Rectal smooth muscle tissue (tissue), 1 donor: ENCODE measurements at regions not wholly inside any gene's neighbourhood (a gene's known extent, or its start where the extent isn't known, plus 50 kb on each side); places are given as distances from the start of the nearest gene placed in this dataset.
A peak's percentile ranks its signal among the peaks of the same experiment; 100 is the strongest.
"Not testable (repeated sequence)": the region's sequence is repeated elsewhere in the genome, so short reads cannot be mapped to it uniquely, and the experiment has no call there.

ENCODE experiments used
- H3K27ac ChIP-seq: one replicate; pipeline ENCODE4 v1.7.0; 2013; ENCODE audit warnings: low read depth, low read length, inconsistent platforms
- H3K27me3 ChIP-seq: one replicate; pipeline ENCODE4 v1.7.0; 2013; ENCODE audit warnings: low read length; ENCODE audit not compliant: control insufficient read depth, insufficient read depth
- H3K36me3 ChIP-seq: one replicate; pipeline ENCODE4 v1.7.0; 2013; ENCODE audit warnings: low read length; ENCODE audit not compliant: control insufficient read depth, insufficient read depth
- H3K4me1 ChIP-seq: one replicate; pipeline ENCODE4 v1.7.0; 2013; ENCODE audit warnings: low read length; ENCODE audit not compliant: control insufficient read depth, insufficient read depth
- H3K4me3 ChIP-seq: one replicate; pipeline ENCODE4 v1.7.0; 2013; ENCODE audit warnings: low read length
- H3K9ac ChIP-seq: one replicate; pipeline ENCODE4 v1.7.0; 2013; ENCODE audit warnings: low read length

GRCh38 chr2:111488451-111488850 lies 367.7 kb downstream of the BCL2L11 start:
- not testable (repeated sequence) for H3K9ac ChIP-seq, H3K27ac ChIP-seq, H3K36me3 ChIP-seq, H3K27me3 ChIP-seq, H3K4me3 ChIP-seq, H3K4me1 ChIP-seq

DNA sequence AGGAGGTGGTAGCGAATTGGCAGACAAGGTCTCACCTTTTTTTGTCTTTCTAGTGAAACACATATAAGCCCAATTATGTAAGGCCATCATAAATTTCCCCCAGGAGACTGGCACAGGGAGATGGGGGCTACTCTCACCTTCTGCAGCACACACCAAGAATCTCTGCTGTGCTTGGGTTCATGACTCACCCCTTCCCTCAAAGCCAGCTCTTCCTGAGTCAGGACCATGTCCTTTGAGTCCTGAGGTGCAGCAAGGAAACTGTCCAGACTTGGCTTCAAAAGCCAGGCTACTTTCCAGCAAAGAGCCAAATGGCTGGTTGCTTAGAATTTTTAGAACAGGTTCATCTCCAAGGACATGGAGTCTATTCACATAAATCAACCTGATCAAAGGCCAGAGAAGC lies 368.7 kb downstream of the BCL2L11 start:
- not testable (repeated sequence) for H3K4me1 ChIP-seq, H3K27ac ChIP-seq, H3K27me3 ChIP-seq, H3K4me3 ChIP-seq, H3K36me3 ChIP-seq, H3K9ac ChIP-seq

GRCh38 chr2:111491181-111491580 lies 370.5 kb downstream of the BCL2L11 start:
- H3K9ac ChIP-seq, H3K4me3 ChIP-seq, H3K27me3 ChIP-seq, H3K4me1 ChIP-seq, H3K27ac ChIP-seq, H3K36me3 ChIP-seq: not testable (repeated sequence)

- not testable (repeated sequence) for H3K4me1 ChIP-seq, H3K9ac ChIP-seq, H3K36me3 ChIP-seq, H3K27me3 ChIP-seq, H3K4me3 ChIP-seq, H3K27ac ChIP-seq
Observed at GRCh38 chr2:111491614-111492013, 370.9 kb downstream of the BCL2L11 start.

DNA sequence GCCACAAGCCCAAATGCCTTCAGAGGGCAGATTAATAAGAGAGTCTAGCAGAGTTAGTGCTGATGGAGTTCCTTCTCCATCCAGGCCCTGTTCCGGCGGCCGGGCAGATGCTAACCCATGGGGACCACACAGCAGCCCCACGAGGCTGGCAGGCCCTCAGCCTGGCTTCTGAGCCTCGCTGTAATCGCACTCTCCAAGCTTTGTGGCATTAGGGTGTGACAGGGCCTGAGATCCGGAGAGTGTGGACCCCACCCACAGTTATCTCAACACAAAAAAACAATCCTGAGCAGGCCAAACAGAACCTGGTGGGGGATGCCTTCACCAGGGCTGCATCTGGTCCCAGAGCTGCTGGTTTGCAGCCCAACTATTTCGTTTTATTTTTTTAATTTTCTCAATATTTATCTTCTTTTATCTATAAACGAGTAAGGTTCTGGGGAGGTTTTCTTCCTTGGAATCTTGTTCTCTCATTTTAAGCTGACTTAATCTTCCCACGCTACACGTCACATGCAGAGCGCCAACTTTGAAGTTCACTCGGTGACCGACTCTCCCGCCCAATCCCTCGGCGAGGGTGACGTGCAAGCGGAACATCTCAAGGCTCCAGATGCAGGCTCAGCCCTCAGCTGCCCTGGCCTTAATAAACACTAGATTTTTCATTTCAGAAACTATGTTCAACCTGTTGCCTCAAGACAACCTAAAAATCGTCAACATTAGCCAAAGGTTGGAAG lies 372.4 kb downstream of the BCL2L11 start:
- not testable (repeated sequence) for H3K36me3 ChIP-seq, H3K4me3 ChIP-seq, H3K9ac ChIP-seq, H3K4me1 ChIP-seq, H3K27me3 ChIP-seq, H3K27ac ChIP-seq

GRCh38 chr2:111493720-111494078 lies 373.0 kb downstream of the BCL2L11 start:
- not testable (repeated sequence) for H3K4me1 ChIP-seq, H3K27ac ChIP-seq, H3K27me3 ChIP-seq, H3K9ac ChIP-seq, H3K4me3 ChIP-seq, H3K36me3 ChIP-seq

- not testable (repeated sequence) for H3K36me3 ChIP-seq, H3K27me3 ChIP-seq, H3K9ac ChIP-seq, H3K4me1 ChIP-seq
- peak overlapping the region; percentile 27 for H3K4me3 ChIP-seq
- H3K27ac ChIP-seq, result peak overlapping the region; percentile 14
Observed at GRCh38 chr2:111494288-111494980, 373.7 kb downstream of the BCL2L11 start.

DNA sequence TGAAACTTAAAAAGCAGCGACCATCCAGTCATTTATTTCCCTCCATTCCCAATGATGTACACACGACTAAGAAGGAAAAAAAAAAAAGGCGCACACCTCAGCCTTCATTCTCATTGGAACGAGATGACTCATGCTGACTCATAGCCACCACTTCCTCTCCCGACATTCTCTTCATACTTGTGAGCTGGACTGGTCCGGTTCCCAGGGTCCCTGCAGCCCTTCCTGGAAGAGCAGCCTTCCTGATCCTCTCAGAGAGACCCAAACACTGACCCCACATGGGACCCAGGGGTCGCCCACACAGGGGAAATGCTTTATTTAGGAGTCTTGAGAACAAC lies 374.2 kb downstream of the BCL2L11 start:
- H3K36me3 ChIP-seq, H3K9ac ChIP-seq, H3K27me3 ChIP-seq, H3K4me1 ChIP-seq: not testable (repeated sequence)
- H3K27ac ChIP-seq, result peak overlapping the region; percentile 14
- peak overlapping the region; percentile 27 for H3K4me3 ChIP-seq

DNA sequence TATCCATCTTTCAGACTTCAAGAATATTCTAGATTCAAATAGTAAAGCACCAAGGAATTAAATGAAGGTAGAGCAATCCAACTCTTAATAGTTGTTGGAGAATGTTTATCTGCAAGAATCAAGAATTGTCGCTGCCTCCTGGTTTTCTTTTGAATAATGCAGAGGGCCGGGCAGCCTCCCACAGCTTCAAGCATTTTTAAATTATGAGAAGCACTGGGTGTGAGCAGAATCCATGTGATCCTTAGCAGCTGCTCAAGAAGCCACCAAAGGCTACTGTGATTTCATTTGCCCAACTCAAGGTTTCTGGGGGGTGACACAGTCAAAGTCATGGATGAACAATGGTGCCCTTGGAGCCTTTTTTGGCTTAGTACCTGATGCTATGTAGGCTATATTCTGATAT lies 374.9 kb downstream of the BCL2L11 start:
- H3K27me3 ChIP-seq, result not testable (repeated sequence)

GRCh38 chr2:111496176-111496575 lies 375.5 kb downstream of the BCL2L11 start:
- not testable (repeated sequence) for H3K27me3 ChIP-seq, H3K4me1 ChIP-seq, H3K4me3 ChIP-seq, H3K9ac ChIP-seq, H3K36me3 ChIP-seq, H3K27ac ChIP-seq

More for the DNA sequence above, 374.9 kb downstream of the BCL2L11 start:
- not testable (repeated sequence) for H3K4me1 ChIP-seq, H3K27ac ChIP-seq, H3K9ac ChIP-seq, H3K36me3 ChIP-seq, H3K4me3 ChIP-seq

GRCh38 chr2:111496860-111497259 lies 376.1 kb downstream of the BCL2L11 start:
- H3K27me3 ChIP-seq, H3K4me3 ChIP-seq, H3K36me3 ChIP-seq, H3K4me1 ChIP-seq, H3K9ac ChIP-seq, H3K27ac ChIP-seq: not testable (repeated sequence)

GRCh38 chr2:111497270-111497669 lies 376.6 kb downstream of the BCL2L11 start:
- H3K36me3 ChIP-seq, H3K4me1 ChIP-seq, H3K27ac ChIP-seq, H3K9ac ChIP-seq, H3K27me3 ChIP-seq, H3K4me3 ChIP-seq: not testable (repeated sequence)

- H3K27ac ChIP-seq, H3K27me3 ChIP-seq, H3K36me3 ChIP-seq, H3K9ac ChIP-seq, H3K4me3 ChIP-seq, H3K4me1 ChIP-seq: not testable (repeated sequence)
Observed at GRCh38 chr2:111500536-111501062, 379.9 kb downstream of the BCL2L11 start.
